Endothelial cell of umbilical vein (primary cell): ENCODE measurements at regions not wholly inside any gene's neighbourhood (a gene's known extent, or its start where the extent isn't known, plus 50 kb on each side); places are given as distances from the start of the nearest gene placed in this dataset.

Experiments
- BruUV-seq: library from RNA; stranded (reverse); fragments of 400-500 nt; replicated peaks from 2 replicates; lab custom pipeline; 2021; lab: Mats Ljungman, UMichigan
- CTCF ChIA-PET: fragments of 300-600, 350-600 bp; sonication (Branson Sonifier 250); formaldehyde crosslinking; loops from one replicate; lab custom pipeline; 2021; ENCODE audit warnings: antibody characterized with exemption, inconsistent platforms; lab: Charles Lee
- POLR2A ChIA-PET: fragments of 300-600, 350-600 bp; sonication (Branson Sonifier 250); formaldehyde crosslinking; loops from one replicate; lab custom pipeline; 2021; ENCODE audit warnings: antibody characterized with exemption, inconsistent platforms; lab: Charles Lee
- DNase-seq: peaks from one replicate; pipeline ENCODE4 v3.0.0-alpha.2; 2011; ENCODE audit warnings: low read depth, low spot score
- FAIRE-seq: peaks from 2 replicates; lab custom pipeline; 2011; peaks lifted over from hg19 to GRCh38; lab: Jason Lieb, UNC
- H2AFZ ChIP-seq: 2 replicates; pipeline ENCODE4 v1.6.0; 2012; ENCODE audit warnings: low read depth, low read length, control low read depth, inconsistent platforms
- H3K27ac ChIP-seq: 2 replicates; pipeline ENCODE4 v1.5.1; 2011; ENCODE audit warnings: low read depth, mild to moderate bottlenecking, control low read depth, low read length, moderate library complexity; ENCODE audit not compliant: insufficient read depth
- H3K27me3 ChIP-seq, 2 experiments: 2 replicates each; pipeline versions ENCODE4 v1.6.0 to v1.6.1; 2011; ENCODE audit warnings: low read length in 2 of 2, mixed read lengths in 1 of 2; ENCODE audit not compliant: control insufficient read depth in 2 of 2, insufficient read depth in 2 of 2
- H3K36me3 ChIP-seq, 2 experiments: 2 replicates in 1 of 2; 3 replicates in 1 of 2; pipeline ENCODE4 v1.5.1; 2011; ENCODE audit warnings: low read length in 2 of 2, mild to moderate bottlenecking in 1 of 2, moderate library complexity in 1 of 2; ENCODE audit not compliant: control insufficient read depth in 2 of 2, insufficient read depth in 2 of 2; ENCODE audit errors: extremely low read depth in 1 of 2
- H3K4me1 ChIP-seq: 3 replicates; pipeline ENCODE4 v1.5.1; 2011; ENCODE audit warnings: mild to moderate bottlenecking, low read length; ENCODE audit not compliant: control insufficient read depth, insufficient read depth; ENCODE audit errors: extremely low read depth
- H3K4me2 ChIP-seq: 2 replicates; pipeline ENCODE4 v1.6.1; 2011; ENCODE audit warnings: low read length, control low read depth, mixed read lengths; ENCODE audit not compliant: insufficient read depth
- H3K4me3 ChIP-seq, 3 experiments: fragments of 200-600 bp in 1 of 3; sonication (generic), shearing (Covaris generic) in 1 of 3; replicated peaks in 1 of 3; 2 replicates each; pipeline ENCODE4 v1.5.1; 2011 to 2016; ENCODE audit warnings: control low read depth in 3 of 3, low read length in 3 of 3, mild to moderate bottlenecking in 2 of 3, inconsistent platforms in 1 of 3, low read depth in 1 of 3, moderate library complexity in 1 of 3; ENCODE audit not compliant: insufficient read depth in 1 of 3
- H3K79me2 ChIP-seq: 2 replicates; pipeline ENCODE4 v1.6.0; 2012; ENCODE audit warnings: low read length, inconsistent platforms; ENCODE audit not compliant: control insufficient read depth, insufficient read depth
- H3K9ac ChIP-seq: replicated peaks from 2 replicates; pipeline ENCODE3; 2011; ENCODE audit warnings: low read length, control low read depth; ENCODE audit not compliant: insufficient read depth; ENCODE audit errors: extremely low read depth
- H3K9me1 ChIP-seq: replicated peaks from 3 replicates; pipeline ENCODE4 v1.6.0; 2011; ENCODE audit warnings: mild to moderate bottlenecking, low read length; ENCODE audit not compliant: control insufficient read depth, insufficient read depth; ENCODE audit errors: extremely low read depth
- H3K9me3 ChIP-seq: replicated peaks from 2 replicates; pipeline ENCODE4 v1.5.1; 2012; ENCODE audit warnings: low read length, inconsistent platforms; ENCODE audit not compliant: control insufficient read depth, insufficient read depth
- H4K20me1 ChIP-seq: replicated peaks from 2 replicates; pipeline ENCODE3; 2011; ENCODE audit warnings: mild to moderate bottlenecking, low read length; ENCODE audit not compliant: control insufficient read depth, insufficient read depth; ENCODE audit errors: extremely low read depth
- EZH2 ChIP-seq: IDR thresholded peaks from 2 replicates; pipeline ENCODE4 v1.6.1; 2012; ENCODE audit warnings: borderline replicate concordance, low read depth, mild to moderate bottlenecking, moderate library complexity, low read length, inconsistent platforms; ENCODE audit not compliant: severe bottlenecking
- FOS ChIP-seq: IDR thresholded peaks from 2 replicates; pipeline ENCODE4 v1.6.1; 2011; ENCODE audit warnings: mild to moderate bottlenecking, low read length, moderate library complexity, borderline replicate concordance; ENCODE audit not compliant: insufficient read depth
- GATA2 ChIP-seq: IDR thresholded peaks from 2 replicates; pipeline ENCODE4 v1.7.0; 2011; ENCODE audit warnings: low read depth, mild to moderate bottlenecking, moderate library complexity, mixed read lengths, low read length; ENCODE audit not compliant: insufficient read length, insufficient read depth
- JUN ChIP-seq: IDR thresholded peaks from 2 replicates; pipeline ENCODE4 v1.6.1; 2011; ENCODE audit warnings: borderline replicate concordance, low read depth; ENCODE audit not compliant: insufficient read length, insufficient read depth
- MYC ChIP-seq: IDR thresholded peaks from one replicate; pipeline ENCODE4 v1.6.1; 2011; ENCODE audit warnings: mild to moderate bottlenecking, low read depth, low read length
- POLR2A ChIP-seq: IDR thresholded peaks from 2 replicates; pipeline ENCODE4 v1.6.1; 2012; ENCODE audit warnings: low read depth, mild to moderate bottlenecking, control low read depth, low read length
- POLR2AphosphoS5 ChIP-seq: IDR thresholded peaks from 2 replicates; pipeline ENCODE4 v1.6.1; 2012; ENCODE audit warnings: low read depth, mild to moderate bottlenecking, control low read depth, low read length, moderate library complexity; ENCODE audit not compliant: insufficient read depth
- dilution Hi-C: fragments of 300-500 bp; cut with MboI; formaldehyde crosslinking; loops from one replicate; pipeline ENCODE4 v1.15.0; 2019; ENCODE audit warnings: low sequenced_read_pairs; ENCODE audit not compliant: extremely low pct_ligation_motif_present
- intact Hi-C: fragments of 100-400 bp; cut with micrococcal nuclease; formaldehyde crosslinking; loops from one replicate; pipeline ENCODE4 v1.10.0; 2022
- TF ChIP-seq, protein P1 (sequence below), 2 donors: IDR thresholded peaks; 1 replicate in 1 of 2; 2 replicates in 1 of 2; pipeline ENCODE4 v1.5.1; 2011; ENCODE audit warnings: low read length in 2 of 2, mild to moderate bottlenecking in 2 of 2, moderate library complexity in 2 of 2, control low read depth in 1 of 2, inconsistent platforms in 1 of 2, low read depth in 1 of 2; ENCODE audit not compliant: insufficient read depth in 1 of 2; ENCODE audit errors: extremely low read depth in 1 of 2
- TF ChIP-seq, protein P2 (sequence below): IDR thresholded peaks from 2 replicates; pipeline ENCODE4 v1.6.1; 2011; ENCODE audit not compliant: insufficient read depth, insufficient read length

DNA sequence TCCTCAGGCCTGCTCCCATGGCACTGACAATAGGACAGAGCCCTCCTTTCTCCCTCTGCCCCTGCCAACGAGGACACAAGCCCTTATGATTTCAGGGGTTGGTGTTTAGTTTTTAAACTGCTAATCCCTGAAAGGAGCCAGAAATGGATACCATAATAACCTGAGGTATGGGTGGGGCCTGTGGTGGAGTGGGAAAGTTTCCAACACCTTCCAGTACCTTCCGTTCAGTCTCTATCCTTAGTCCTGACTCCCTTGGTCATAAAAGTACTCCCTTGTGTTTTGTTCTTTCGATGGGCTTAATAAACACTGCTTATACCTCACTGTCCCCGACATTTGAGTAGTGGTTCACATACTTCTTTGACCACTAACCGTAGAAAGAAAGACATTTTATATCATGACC, 141.8 kb upstream of the MAGI3 start:
- H3K9me1 ChIP-seq, result no peaks in the 10 kb centered on the region
- CTCF ChIA-PET, result no interaction called here
- TF ChIP-seq, protein P1, sequence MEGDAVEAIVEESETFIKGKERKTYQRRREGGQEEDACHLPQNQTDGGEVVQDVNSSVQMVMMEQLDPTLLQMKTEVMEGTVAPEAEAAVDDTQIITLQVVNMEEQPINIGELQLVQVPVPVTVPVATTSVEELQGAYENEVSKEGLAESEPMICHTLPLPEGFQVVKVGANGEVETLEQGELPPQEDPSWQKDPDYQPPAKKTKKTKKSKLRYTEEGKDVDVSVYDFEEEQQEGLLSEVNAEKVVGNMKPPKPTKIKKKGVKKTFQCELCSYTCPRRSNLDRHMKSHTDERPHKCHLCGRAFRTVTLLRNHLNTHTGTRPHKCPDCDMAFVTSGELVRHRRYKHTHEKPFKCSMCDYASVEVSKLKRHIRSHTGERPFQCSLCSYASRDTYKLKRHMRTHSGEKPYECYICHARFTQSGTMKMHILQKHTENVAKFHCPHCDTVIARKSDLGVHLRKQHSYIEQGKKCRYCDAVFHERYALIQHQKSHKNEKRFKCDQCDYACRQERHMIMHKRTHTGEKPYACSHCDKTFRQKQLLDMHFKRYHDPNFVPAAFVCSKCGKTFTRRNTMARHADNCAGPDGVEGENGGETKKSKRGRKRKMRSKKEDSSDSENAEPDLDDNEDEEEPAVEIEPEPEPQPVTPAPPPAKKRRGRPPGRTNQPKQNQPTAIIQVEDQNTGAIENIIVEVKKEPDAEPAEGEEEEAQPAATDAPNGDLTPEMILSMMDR (IDR thresholded peaks at IDR 0.05; ENCODE audit: extremely low read depth in 1 of 2, insufficient read depth in 1 of 2, low read depth in 1 of 2, low read length in 2 of 2), result no peak
- no peak for TF ChIP-seq GATA2
- no peak for TF ChIP-seq MYC
- TF ChIP-seq, protein P2, sequence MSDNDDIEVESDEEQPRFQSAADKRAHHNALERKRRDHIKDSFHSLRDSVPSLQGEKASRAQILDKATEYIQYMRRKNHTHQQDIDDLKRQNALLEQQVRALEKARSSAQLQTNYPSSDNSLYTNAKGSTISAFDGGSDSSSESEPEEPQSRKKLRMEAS, result no peak
- no peak for TF ChIP-seq POLR2A
- H3K36me3 ChIP-seq, result no peaks in the 10 kb centered on the region
- POLR2A ChIA-PET, result no interaction called here
- FAIRE-seq (no peak), DNase-seq (no peak)
- H3K9ac ChIP-seq, result no peak overlapping the region
- no peak overlapping the region for H3K4me3 ChIP-seq
- no peak overlapping the region for H2AFZ ChIP-seq
- peaks cover 3 to 9% of the 10 kb centered on the region in 2 experiments for H3K27me3 ChIP-seq
- H3K9me3 ChIP-seq, result no peaks in the 10 kb centered on the region
- dilution Hi-C loops, result no loop called here
- intact Hi-C loops, result no loop called here
- H3K27ac ChIP-seq, result no peak overlapping the region
- H4K20me1 ChIP-seq, result no peaks in the 10 kb centered on the region
- H3K4me2 ChIP-seq, result no peak overlapping the region
- H3K4me1 ChIP-seq, result no peaks in the 10 kb centered on the region
- H3K79me2 ChIP-seq, result no peaks in the 10 kb centered on the region
- BruUV-seq, result no TSS peak

DNA sequence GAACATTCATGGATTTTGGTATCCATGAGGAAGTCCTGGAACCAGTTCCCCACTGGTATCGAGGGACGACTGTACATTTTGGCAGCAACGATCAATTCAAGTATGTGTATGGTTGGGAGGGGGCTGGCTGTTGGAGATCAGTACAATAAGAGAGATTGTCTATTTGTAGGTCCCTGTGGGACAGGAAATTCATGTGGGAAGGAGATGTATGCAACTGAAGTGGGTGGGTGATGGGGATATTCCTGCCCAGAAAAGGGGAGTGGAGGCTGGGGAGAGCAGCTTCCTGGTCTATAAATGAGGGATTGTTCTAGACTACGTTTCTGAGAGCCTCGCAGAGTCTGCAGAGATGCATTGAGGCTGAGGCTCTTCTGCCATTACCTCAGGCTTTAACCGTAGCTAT, 140.2 kb upstream of the MAGI3 start:
- H3K27me3 ChIP-seq, result peaks cover 3 to 6% of the 10 kb centered on the region in 2 experiments
- no peak overlapping the region for H3K27ac ChIP-seq
- TF ChIP-seq FOS (no peak), JUN (no peak), GATA2 (no peak), POLR2AphosphoS5 (no peak), EZH2 (no peak), POLR2A (no peak), MYC (no peak)
- TF ChIP-seq, protein P1 (IDR thresholded peaks at IDR 0.05; ENCODE audit: extremely low read depth in 1 of 2, insufficient read depth in 1 of 2, low read depth in 1 of 2, low read length in 2 of 2), result no peak
- TF ChIP-seq, protein P2, result no peak
- no peak overlapping the region for H2AFZ ChIP-seq
- no TSS peak for BruUV-seq
- no peak overlapping the region for H3K9ac ChIP-seq
- ChIA-PET CTCF (no interaction called here), POLR2A (no interaction called here)
- dilution Hi-C loops, result no loop called here
- FAIRE-seq (no peak), DNase-seq (no peak)
- no peak overlapping the region for H3K4me2 ChIP-seq
- H3K9me3 ChIP-seq, result no peaks in the 10 kb centered on the region
- H3K36me3 ChIP-seq, result no peaks in the 10 kb centered on the region
- H3K4me1 ChIP-seq, result no peaks in the 10 kb centered on the region
- no peak overlapping the region for H3K4me3 ChIP-seq
- H3K9me1 ChIP-seq, result no peaks in the 10 kb centered on the region
- intact Hi-C loops, result no loop called here
- H3K79me2 ChIP-seq, result no peaks in the 10 kb centered on the region
- H4K20me1 ChIP-seq, result no peaks in the 10 kb centered on the region
